PC-3 (cell line): ENCODE measurements at regions not wholly inside any gene's neighbourhood (a gene's known extent, or its start where the extent isn't known, plus 50 kb on each side); places are given as distances from the start of the nearest gene placed in this dataset.
"Not testable (repeated sequence)": the region's sequence is repeated elsewhere in the genome, so short reads cannot be mapped to it uniquely, and the experiment has no call there.

Experiments
- ATAC-seq: fragments of 200-7000 bp; cut with Tn5 transposase; 2 replicates; pipeline ENCODE4 v1.9.1; 2020; ENCODE audit warnings: mild to moderate bottlenecking, moderate library complexity
- BruUV-seq: library from RNA; stranded (reverse); fragments of 400-500 nt; replicated peaks from 2 replicates; lab custom pipeline; 2021; lab: Mats Ljungman, UMichigan
- CTCF ChIA-PET: fragments of 300-600 bp; sonication (Branson Sonifier 250); formaldehyde crosslinking; loops from one replicate; lab custom pipeline; 2022; ENCODE audit warnings: antibody characterized with exemption; lab: Charles Lee
- POLR2A ChIA-PET: fragments of 300-600 bp; sonication (Branson Sonifier 250); formaldehyde crosslinking; loops from one replicate; lab custom pipeline; 2022; ENCODE audit warnings: antibody characterized with exemption; ENCODE audit not compliant: unreplicated experiment; lab: Charles Lee
- DNase-seq: peaks from one replicate; pipeline ENCODE4 v3.0.0-alpha.2; 2015
- H2AFZ ChIP-seq: fragments of 300-600 bp; sonication (generic); 2 replicates; pipeline ENCODE4 v1.6.0; 2016; ENCODE audit warnings: antibody characterized with exemption, low read length
- H3F3A ChIP-seq: fragments of 300-600 bp; sonication (generic); one replicate; pipeline ENCODE4 v1.6.0; 2017; ENCODE audit warnings: antibody characterized with exemption, low read length, control low read depth, mild to moderate bottlenecking; ENCODE audit not compliant: unreplicated experiment
- H3K27ac ChIP-seq: fragments of 300-600 bp; sonication (generic); 2 replicates; pipeline ENCODE4 v1.5.1; 2016; ENCODE audit warnings: mild to moderate bottlenecking, low read length
- H3K27me3 ChIP-seq: fragments of 300-600 bp; sonication (generic); 2 replicates; pipeline ENCODE4 v1.6.1; 2016; ENCODE audit warnings: low read length, mixed read lengths
- H3K36me3 ChIP-seq: fragments of 300-600 bp; sonication (generic); 2 replicates; pipeline ENCODE4 v1.6.1; 2016; ENCODE audit warnings: low read depth, mixed run types, low read length, mixed read lengths
- H3K4me1 ChIP-seq: fragments of 300-600 bp; sonication (generic); 2 replicates; pipeline ENCODE4 v1.5.1; 2016; ENCODE audit warnings: low read length; ENCODE audit not compliant: insufficient read depth
- H3K4me2 ChIP-seq: fragments of 300-600 bp; sonication (generic); 2 replicates; pipeline ENCODE4 v1.6.0; 2016; ENCODE audit warnings: low read length
- H3K4me3 ChIP-seq: fragments of 300-600 bp; sonication (generic); 2 replicates; pipeline ENCODE4 v1.5.1; 2016; ENCODE audit warnings: mild to moderate bottlenecking, low read length, mixed read lengths
- H3K79me2 ChIP-seq: fragments of 300-600 bp; sonication (generic); 2 replicates; pipeline ENCODE4 v1.6.1; 2017; ENCODE audit warnings: low read length, mixed read lengths
- H3K9ac ChIP-seq: fragments of 300-600 bp; sonication (generic); 2 replicates; pipeline ENCODE4 v1.6.0; 2016; ENCODE audit warnings: mild to moderate bottlenecking, low read length
- H3K9me2 ChIP-seq: fragments of 300-600 bp; sonication (generic); replicated peaks from 2 replicates; pipeline ENCODE4 v1.6.1; 2016; ENCODE audit warnings: mixed run types, low read length, mixed read lengths
- H3K9me3 ChIP-seq: fragments of 300-600 bp; sonication (generic); 2 replicates; pipeline ENCODE4 v1.6.1; 2016; ENCODE audit warnings: low read length, mixed read lengths
- H4K20me1 ChIP-seq: fragments of 300-600 bp; sonication (generic); 2 replicates; pipeline ENCODE4 v1.6.1; 2016; ENCODE audit warnings: low read length, mixed read lengths
- EZH2 ChIP-seq: fragments of 300-600 bp; sonication (generic); IDR thresholded peaks from one replicate; pipeline ENCODE4 v1.6.1; 2017; ENCODE audit warnings: antibody characterized with exemption, mild to moderate bottlenecking, low read length; ENCODE audit not compliant: unreplicated experiment
- EZH2phosphoT487 ChIP-seq: fragments of 300-600 bp; sonication (generic); IDR thresholded peaks from 2 replicates; pipeline ENCODE4 v1.6.1; 2018; ENCODE audit warnings: mild to moderate bottlenecking, antibody characterized with exemption, low read length, borderline replicate concordance
- intact Hi-C: fragments of 100-400 bp; cut with micrococcal nuclease; formaldehyde crosslinking; loops from 2 replicates; pipeline ENCODE4 v1.9.0; 2023
- TF ChIP-seq, protein P1 (sequence below): fragments of 300-600 bp; sonication (generic); conservative IDR thresholded peaks from 2 replicates; pipeline ENCODE4 v1.5.1; 2017; ENCODE audit warnings: antibody characterized with exemption, low read depth, mild to moderate bottlenecking, low read length

DNA sequence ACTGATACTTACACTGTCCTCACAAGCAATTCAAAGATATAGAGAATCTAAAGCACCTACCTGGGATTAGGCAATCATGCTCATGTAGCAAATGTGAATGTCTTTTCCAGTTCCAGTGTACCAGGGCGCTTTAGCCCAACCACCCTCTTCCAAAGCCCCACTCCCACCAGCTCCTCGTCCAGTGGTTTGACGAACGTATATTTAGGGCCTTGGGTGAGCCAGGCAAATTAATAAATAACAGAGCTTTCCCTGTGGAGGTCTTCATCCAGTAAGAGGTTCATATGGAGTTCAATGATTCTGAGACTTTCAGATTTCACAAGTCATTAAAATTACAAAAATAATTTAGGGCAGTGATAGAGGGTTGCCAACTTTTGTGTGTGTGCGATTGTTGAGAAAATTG lies 162.3 kb upstream of the C2CD4B start:
- DNase-seq (no peak), ATAC-seq (no peak)
- Histone ChIP-seq H4K20me1 (no peaks in the 10 kb centered on the region), H2AFZ (no peak overlapping the region), H3K9ac (no peak overlapping the region), H3K27me3 (no peaks in the 10 kb centered on the region), H3K9me2 (no peaks in the 10 kb centered on the region), H3K9me3 (no peaks in the 10 kb centered on the region), H3F3A (no peaks in the 10 kb centered on the region), H3K4me1 (peaks cover 4% of the 10 kb centered on the region; the same call in 1 of the 2 replicates), H3K79me2 (no peaks in the 10 kb centered on the region), H3K27ac (no peak overlapping the region), H3K4me3 (no peak overlapping the region), H3K36me3 (no peaks in the 10 kb centered on the region), H3K4me2 (no peak overlapping the region)
- intact Hi-C loops = no loop called here
- no peak for TF ChIP-seq EZH2
- no peak for TF ChIP-seq EZH2phosphoT487
- TF ChIP-seq, protein P1, sequence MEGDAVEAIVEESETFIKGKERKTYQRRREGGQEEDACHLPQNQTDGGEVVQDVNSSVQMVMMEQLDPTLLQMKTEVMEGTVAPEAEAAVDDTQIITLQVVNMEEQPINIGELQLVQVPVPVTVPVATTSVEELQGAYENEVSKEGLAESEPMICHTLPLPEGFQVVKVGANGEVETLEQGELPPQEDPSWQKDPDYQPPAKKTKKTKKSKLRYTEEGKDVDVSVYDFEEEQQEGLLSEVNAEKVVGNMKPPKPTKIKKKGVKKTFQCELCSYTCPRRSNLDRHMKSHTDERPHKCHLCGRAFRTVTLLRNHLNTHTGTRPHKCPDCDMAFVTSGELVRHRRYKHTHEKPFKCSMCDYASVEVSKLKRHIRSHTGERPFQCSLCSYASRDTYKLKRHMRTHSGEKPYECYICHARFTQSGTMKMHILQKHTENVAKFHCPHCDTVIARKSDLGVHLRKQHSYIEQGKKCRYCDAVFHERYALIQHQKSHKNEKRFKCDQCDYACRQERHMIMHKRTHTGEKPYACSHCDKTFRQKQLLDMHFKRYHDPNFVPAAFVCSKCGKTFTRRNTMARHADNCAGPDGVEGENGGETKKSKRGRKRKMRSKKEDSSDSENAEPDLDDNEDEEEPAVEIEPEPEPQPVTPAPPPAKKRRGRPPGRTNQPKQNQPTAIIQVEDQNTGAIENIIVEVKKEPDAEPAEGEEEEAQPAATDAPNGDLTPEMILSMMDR = no peak
- ChIA-PET POLR2A (no interaction called here), CTCF (no interaction called here)
- BruUV-seq = no TSS peak

DNA sequence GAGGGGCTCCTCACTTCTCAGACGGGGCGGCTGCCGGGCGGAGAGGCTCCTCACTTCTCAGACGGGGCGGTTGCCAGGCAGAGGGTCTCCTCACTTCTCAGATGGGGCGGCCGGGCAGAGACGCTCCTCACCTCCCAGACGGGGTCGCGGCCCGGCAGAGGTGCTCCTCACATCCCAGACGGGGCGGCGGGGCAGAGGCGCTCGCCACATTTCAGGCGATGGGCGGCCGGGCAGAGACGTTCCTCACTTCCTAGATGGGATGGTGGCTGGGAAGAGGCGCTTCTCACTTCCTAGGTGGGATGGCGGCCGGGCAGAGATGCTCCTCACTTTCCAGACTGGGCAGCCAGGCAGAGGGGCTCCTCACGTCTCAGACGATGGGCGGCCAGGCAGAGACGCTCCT lies 167.4 kb upstream of the C2CD4B start:
- H3K9me3 ChIP-seq, H3K27me3 ChIP-seq, H3K4me3 ChIP-seq, H3F3A ChIP-seq, intact Hi-C loops, H3K4me2 ChIP-seq, H3K4me1 ChIP-seq, ATAC-seq, H3K36me3 ChIP-seq, CTCF ChIA-PET, H3K9ac ChIP-seq, H2AFZ ChIP-seq, H3K9me2 ChIP-seq, BruUV-seq, H4K20me1 ChIP-seq, H3K79me2 ChIP-seq, DNase-seq, H3K27ac ChIP-seq, POLR2A ChIA-PET: not testable (repeated sequence)

DNA sequence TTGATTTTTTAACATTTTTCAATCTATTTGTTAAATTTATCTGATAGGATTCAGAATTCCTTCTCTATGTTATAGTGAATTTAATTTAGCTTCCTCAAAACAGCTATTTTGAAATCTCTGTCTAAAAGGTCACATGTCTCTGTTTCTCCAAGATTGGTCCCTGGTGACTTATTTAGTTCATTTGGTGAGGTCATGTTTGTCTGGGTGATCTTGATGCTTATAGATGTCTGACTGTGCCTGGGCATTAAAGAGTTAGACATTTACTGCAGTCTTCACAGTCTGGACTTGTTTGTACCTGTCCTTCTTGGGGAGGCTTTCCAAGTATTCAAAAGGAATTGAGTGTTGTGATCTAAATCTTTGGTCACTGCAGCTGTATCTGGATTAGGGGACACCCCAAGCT lies 169.5 kb upstream of the C2CD4B start:
- DNase-seq = no peak
- Histone ChIP-seq H3K4me2 (no peak overlapping the region), H3K9ac (no peak overlapping the region), H3K27ac (no peak overlapping the region), H3K36me3 (no peaks in the 10 kb centered on the region), H3K79me2 (no peaks in the 10 kb centered on the region), H3K4me1 (peaks cover 16% of the 10 kb centered on the region), H2AFZ (no peak overlapping the region), H3K4me3 (no peak overlapping the region), H3K27me3 (no peaks in the 10 kb centered on the region), H3F3A (no peaks in the 10 kb centered on the region), H3K9me3 (no peaks in the 10 kb centered on the region), H3K9me2 (no peaks in the 10 kb centered on the region), H4K20me1 (no peaks in the 10 kb centered on the region)
- BruUV-seq = no TSS peak
- CTCF ChIA-PET = no interaction called here
- no peak for ATAC-seq
- POLR2A ChIA-PET = no interaction called here
- intact Hi-C loops = no loop called here
- TF ChIP-seq EZH2phosphoT487 (no peak), EZH2 (no peak)
- TF ChIP-seq, protein P1 = no peak
